ENCODE measurements at regions not wholly inside any gene's neighbourhood (a gene's known extent, or its start where the extent isn't known, plus 50 kb on each side); places are given as distances from the start of the nearest gene placed in this dataset.
"Not testable (repeated sequence)": the region's sequence is repeated elsewhere in the genome, so short reads cannot be mapped to it uniquely, and the experiment has no call there.

DNA sequence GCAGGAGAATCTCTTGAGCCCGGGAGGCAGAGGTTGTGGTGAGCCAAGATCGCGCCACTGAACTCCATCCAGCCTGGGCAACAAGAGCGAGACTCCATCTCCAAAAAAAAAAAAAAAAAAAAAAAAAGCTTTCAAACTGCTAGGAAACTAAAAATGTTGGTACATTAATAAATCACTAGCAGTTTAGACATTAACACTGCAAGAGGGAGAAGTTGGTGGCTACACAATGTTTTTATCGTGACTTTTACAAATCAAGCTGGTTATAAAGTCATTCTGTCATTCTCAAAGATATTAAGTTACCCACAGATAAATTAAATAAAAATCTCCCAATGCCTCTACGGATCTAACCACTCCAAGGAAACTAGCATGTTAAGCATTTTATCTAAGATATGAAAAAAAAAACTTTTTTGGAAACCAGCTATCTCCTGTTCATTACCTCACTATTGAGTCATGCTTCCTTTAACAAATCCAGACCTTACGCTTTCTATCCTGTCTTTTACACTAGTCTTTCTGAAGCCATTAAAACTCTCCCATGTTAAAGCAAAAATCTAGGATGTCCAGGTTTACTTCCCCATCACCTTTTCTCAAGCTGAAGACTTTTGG lies 85.9 kb upstream of the SMURF2 start:
- peak overlapping the region; percentile 48 to 70 for H3K27ac ChIP-seq

DNA sequence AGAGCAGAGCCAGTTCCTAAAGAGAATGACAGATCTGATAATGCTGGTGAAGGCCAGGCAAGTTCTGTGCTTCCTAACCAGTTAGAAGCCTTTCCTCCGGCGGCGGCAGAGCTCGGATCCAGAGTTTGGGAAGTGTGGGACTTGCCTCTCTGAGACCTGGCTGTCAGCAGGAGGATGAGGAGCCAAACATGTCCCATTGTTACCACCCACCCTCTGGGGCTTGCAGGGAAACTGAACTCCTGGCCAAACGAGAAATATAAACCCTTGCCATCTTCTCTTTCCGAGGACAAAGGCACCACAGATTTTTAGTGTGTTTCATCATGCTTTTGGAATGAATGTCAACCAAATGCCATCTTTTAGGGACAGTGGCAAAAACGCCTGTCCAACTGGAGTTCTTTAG lies 80.2 kb upstream of the SMURF2 start:
- Histone ChIP-seq H3K4me1 (peaks cover 0 to 36% of the 10 kb centered on the region in 2 donors), H3K9me3 (no peaks in the 10 kb centered on the region), H3K36me3 (no peaks in the 10 kb centered on the region), H3K27ac (peak overlapping the region; percentile 58 to 64), H3K4me3 (no peak overlapping the region), H3K27me3 (no peaks in the 10 kb centered on the region)
- DNase-seq (ENCODE audit: low spot score) = peak; percentile 68
- TF ChIP-seq, protein P1, sequence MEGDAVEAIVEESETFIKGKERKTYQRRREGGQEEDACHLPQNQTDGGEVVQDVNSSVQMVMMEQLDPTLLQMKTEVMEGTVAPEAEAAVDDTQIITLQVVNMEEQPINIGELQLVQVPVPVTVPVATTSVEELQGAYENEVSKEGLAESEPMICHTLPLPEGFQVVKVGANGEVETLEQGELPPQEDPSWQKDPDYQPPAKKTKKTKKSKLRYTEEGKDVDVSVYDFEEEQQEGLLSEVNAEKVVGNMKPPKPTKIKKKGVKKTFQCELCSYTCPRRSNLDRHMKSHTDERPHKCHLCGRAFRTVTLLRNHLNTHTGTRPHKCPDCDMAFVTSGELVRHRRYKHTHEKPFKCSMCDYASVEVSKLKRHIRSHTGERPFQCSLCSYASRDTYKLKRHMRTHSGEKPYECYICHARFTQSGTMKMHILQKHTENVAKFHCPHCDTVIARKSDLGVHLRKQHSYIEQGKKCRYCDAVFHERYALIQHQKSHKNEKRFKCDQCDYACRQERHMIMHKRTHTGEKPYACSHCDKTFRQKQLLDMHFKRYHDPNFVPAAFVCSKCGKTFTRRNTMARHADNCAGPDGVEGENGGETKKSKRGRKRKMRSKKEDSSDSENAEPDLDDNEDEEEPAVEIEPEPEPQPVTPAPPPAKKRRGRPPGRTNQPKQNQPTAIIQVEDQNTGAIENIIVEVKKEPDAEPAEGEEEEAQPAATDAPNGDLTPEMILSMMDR (IDR thresholded peaks at IDR 0.05) = no peak

More for the DNA sequence above, 85.9 kb upstream of the SMURF2 start:
- Histone ChIP-seq H3K36me3 (peaks cover 16% of the 10 kb centered on the region), H3K4me1 (no peaks in the 10 kb centered on the region), H3K27me3 (no peaks in the 10 kb centered on the region), H3K9me3 (no peaks in the 10 kb centered on the region), H3K4me3 (no peak overlapping the region)
- TF ChIP-seq, protein P1 (IDR thresholded peaks at IDR 0.05) = no peak
- DNase-seq (ENCODE audit: low spot score) = no peak

DNA sequence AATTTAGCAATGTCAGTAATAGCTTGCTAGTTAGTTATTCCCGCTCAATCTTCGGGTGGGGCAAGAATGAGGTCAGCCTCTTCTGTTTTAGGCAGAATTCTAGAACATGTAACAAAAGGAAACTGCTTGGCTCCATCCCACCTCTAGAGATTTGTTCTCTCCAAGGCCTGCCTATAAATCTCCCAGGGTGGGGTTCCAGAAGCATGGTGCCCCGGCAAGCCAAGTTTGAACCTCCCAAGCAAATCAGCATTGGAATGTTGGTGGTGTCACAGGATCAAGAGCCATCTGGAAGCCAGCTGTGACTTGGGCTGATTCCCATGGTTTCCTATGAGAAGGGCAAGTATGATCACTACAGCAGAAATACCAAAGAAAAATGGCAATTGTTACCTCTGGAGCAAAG lies 79.8 kb upstream of the SMURF2 start:
- not testable (repeated sequence) for H3K36me3 ChIP-seq, H3K27me3 ChIP-seq, H3K9me3 ChIP-seq, H3K4me3 ChIP-seq
- Histone ChIP-seq H3K27ac (peak overlapping the region; percentile 58 to 64), H3K4me1 (peaks cover 0 to 36% of the 10 kb centered on the region in 2 donors)
- peak; percentile 89 for DNase-seq (ENCODE audit: low spot score)

DNA sequence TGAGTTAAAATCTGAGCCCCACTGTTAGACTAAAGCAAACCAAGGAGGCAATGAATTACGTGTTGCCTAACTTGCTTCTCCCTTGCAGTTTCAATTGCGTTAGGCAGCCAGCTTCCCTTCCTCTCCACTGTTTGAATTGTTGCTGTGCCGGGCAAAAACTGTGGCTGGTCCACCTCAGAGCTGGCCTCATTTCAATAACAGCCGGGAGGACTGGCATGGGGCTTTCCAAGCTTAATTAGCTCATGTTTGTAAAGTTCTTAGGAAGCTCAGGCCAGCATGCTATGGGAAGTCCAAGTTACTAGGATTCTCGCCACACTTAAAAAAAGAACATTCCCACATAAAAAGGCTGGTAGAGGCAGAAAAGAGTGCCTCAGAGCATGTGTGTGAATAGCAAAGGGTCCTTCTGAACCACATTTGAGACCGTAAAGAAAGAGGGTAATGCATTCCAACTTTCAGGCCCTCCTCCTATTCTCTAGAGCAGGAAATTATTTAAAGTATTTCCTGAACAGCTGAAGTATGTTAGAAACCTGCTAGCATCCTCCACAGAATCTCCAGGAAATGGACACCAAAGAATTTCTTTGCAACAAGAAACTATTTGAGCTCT lies 79.0 kb upstream of the SMURF2 start:
- Histone ChIP-seq H3K27ac (peak overlapping the region; percentile 58 to 64), H3K4me3 (no peak overlapping the region), H3K9me3 (no peaks in the 10 kb centered on the region), H3K27me3 (no peaks in the 10 kb centered on the region), H3K4me1 (peaks cover 0 to 36% of the 10 kb centered on the region in 2 donors), H3K36me3 (no peaks in the 10 kb centered on the region)
- TF ChIP-seq, protein P1 (IDR thresholded peaks at IDR 0.05) = no peak
- no peak for DNase-seq (ENCODE audit: low spot score)

DNA sequence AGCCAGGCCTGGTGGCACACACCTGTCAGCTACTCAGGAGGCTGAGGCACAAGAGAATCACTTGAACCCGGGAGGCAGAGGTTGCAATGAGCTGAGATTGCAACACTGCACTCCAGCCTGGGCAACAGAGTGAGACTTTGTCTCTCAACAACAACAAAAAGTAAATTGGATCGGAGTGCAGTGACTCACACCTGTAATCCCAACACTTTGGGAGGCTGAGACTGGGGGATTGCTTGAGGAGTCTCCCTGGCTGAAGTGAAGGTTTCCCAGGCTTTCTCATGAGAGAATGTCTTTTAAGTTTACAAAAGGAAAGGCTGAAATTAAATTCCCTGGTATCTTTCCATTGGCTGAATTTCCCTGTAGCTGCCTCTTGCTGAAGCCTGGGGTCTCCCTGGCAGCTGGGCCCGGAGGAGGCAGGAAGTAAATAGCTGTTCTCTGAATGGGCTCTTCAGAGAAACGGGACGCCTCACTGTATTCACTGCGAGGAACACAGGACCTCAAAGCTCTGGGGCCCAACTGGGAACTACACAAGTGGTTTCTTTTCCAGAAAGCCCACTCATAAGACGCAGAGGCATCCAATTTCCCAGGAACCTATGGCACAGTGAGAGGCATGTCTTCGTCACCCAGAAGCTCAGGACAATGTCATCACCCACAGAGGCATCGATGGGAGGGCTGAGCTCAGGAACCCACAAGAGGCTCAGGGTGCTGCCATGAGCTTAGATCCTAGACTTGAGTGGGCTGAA lies 77.4 kb upstream of the SMURF2 start:
- no peaks in the 10 kb centered on the region for H3K9me3 ChIP-seq
- no peak overlapping the region for H3K4me3 ChIP-seq
- H3K27ac ChIP-seq = peak overlapping the region in 1 of 2 donors; percentile 60
- TF ChIP-seq, protein P1 (IDR thresholded peaks at IDR 0.05) = no peak
- H3K4me1 ChIP-seq = peaks cover 0 to 36% of the 10 kb centered on the region in 2 donors
- DNase-seq (ENCODE audit: low spot score) = peak; percentile 71
- no peaks in the 10 kb centered on the region for H3K27me3 ChIP-seq
- no peaks in the 10 kb centered on the region for H3K36me3 ChIP-seq

DNA sequence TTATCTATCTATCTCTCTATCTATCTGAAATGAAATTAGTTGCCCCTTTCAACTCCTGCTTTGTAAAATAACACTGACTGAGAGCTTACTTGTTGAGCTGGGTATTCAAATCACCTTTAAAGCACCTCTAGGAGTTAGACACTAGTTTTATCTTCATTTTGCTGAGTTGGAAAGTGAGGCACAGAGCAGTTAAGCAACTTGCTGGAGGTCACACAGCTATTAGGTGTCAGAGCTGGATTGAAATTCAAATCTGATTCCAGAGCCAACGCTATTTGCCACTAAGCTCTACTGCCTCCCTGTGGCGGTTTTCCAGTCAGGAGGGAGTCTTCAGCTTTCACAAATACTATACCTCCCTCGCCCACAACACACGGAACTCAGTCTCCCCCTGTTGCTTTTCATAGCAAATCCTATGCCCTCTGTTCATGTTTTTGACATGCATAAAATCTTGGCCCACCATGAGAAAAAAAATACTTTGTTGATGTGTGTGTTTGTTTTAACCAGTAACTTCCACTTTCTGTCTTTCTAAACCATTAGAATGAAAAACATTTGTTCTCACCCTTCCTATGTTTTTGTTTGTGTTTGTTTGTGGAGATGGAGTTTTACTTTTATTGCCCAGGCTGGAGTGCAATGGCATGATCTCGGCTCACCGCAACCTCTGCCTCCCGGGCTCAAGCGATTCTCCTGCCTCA lies 74.8 kb upstream of the SMURF2 start:
- Histone ChIP-seq H3K36me3 (no peaks in the 10 kb centered on the region), H3K9me3 (no peaks in the 10 kb centered on the region), H3K4me3 (no peak overlapping the region), H3K27ac (no peak overlapping the region), H3K27me3 (no peaks in the 10 kb centered on the region), H3K4me1 (peaks cover 0 to 43% of the 10 kb centered on the region in 2 donors)
- no peak for DNase-seq (ENCODE audit: low spot score)
- TF ChIP-seq, protein P1 (IDR thresholded peaks at IDR 0.05) = peak; percentile 29 to 69

All from right atrium auricular region (tissue), 2 donors.